OCI-LY1 (cell line): ENCODE measurements at regions not wholly inside any gene's neighbourhood (a gene's known extent, or its start where the extent isn't known, plus 50 kb on each side); places are given as distances from the start of the nearest gene placed in this dataset.

Source experiments
- CTCF ChIP-seq: fragments of 200-600 bp; sonication (generic), shearing (Covaris generic); IDR thresholded peaks from 2 replicates; pipeline ENCODE4 v1.5.1; 2017; ENCODE audit warnings: mild to moderate bottlenecking, antibody characterized with exemption, low read length, moderate library complexity, mixed read lengths
- EZH2 ChIP-seq: fragments of 200-600 bp; sonication (generic), shearing (Covaris generic); IDR thresholded peaks from 2 replicates; pipeline ENCODE4 v1.8.0; 2017; ENCODE audit warnings: borderline replicate concordance, mixed run types, mild to moderate bottlenecking, antibody characterized with exemption, low read length, moderate library complexity, mixed read lengths

DNA sequence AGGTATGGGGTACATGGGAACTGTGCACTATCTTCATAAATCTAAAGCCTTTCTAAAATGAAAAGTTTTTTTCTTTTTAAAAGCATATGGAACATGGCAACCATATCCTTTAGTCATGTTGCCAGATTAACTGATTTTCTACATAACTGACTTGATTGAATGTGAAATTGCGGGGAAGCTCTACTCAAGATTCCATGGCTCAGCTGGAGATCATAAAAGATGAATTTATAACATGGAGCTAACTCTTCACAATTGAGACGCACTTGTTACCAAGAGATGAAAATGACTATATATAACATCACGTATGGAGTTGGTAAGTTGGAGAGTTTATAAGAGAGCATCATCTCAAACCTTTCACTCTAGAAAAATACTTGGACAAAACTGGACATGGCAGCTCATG lies 190.2 kb upstream of the MYO3A start:
- no peak for TF ChIP-seq CTCF
- no peak for TF ChIP-seq EZH2
